Fibroblast of mammary gland (primary cell): ENCODE measurements at regions not wholly inside any gene's neighbourhood (a gene's known extent, or its start where the extent isn't known, plus 50 kb on each side); places are given as distances from the start of the nearest gene placed in this dataset.
"Not testable (repeated sequence)": the region's sequence is repeated elsewhere in the genome, so short reads cannot be mapped to it uniquely, and the experiment has no call there.

Source experiments
- DNase-seq: peaks from one replicate; pipeline ENCODE4 v3.0.0-alpha.2; 2010; ENCODE audit warnings: low read depth
- H3K4me3 ChIP-seq: 2 replicates; pipeline ENCODE4 v1.5.1; 2011; ENCODE audit warnings: low read depth, mild to moderate bottlenecking, low read length, moderate library complexity; ENCODE audit not compliant: control insufficient read depth
- TF ChIP-seq, protein P1 (sequence below): conservative IDR thresholded peaks from 2 replicates; pipeline ENCODE4 v1.5.1; 2011; ENCODE audit warnings: low read depth, low read length, inconsistent platforms; ENCODE audit not compliant: control insufficient read depth, insufficient read depth

DNA sequence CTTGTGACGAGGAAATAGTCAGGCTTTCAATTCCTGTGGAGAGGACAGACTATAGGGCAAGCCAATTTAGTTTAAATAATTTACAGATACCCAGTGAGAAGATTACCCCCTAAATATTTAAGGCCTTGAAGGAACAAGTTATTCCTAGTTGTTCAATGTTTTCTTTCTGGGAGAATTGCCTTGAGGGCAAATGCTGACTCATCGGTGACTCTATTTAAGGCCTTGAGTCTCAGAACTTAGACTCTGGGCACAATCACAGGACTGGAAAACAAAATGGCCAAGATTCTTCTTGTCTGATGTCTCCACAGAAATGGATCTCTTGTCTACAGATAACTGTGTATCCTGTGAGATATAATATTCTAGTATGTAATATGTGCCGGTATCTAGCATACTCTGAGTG lies 467.1 kb downstream of the SUCLG1 start:
- no peak for DNase-seq
- H3K4me3 ChIP-seq, result no peak overlapping the region
- TF ChIP-seq, protein P1, sequence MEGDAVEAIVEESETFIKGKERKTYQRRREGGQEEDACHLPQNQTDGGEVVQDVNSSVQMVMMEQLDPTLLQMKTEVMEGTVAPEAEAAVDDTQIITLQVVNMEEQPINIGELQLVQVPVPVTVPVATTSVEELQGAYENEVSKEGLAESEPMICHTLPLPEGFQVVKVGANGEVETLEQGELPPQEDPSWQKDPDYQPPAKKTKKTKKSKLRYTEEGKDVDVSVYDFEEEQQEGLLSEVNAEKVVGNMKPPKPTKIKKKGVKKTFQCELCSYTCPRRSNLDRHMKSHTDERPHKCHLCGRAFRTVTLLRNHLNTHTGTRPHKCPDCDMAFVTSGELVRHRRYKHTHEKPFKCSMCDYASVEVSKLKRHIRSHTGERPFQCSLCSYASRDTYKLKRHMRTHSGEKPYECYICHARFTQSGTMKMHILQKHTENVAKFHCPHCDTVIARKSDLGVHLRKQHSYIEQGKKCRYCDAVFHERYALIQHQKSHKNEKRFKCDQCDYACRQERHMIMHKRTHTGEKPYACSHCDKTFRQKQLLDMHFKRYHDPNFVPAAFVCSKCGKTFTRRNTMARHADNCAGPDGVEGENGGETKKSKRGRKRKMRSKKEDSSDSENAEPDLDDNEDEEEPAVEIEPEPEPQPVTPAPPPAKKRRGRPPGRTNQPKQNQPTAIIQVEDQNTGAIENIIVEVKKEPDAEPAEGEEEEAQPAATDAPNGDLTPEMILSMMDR, result no peak

- no peak for DNase-seq
- no peak overlapping the region for H3K4me3 ChIP-seq
- TF ChIP-seq, protein P1, result no peak
Observed at GRCh38 chr2:83990636-83991035, 468.4 kb downstream of the SUCLG1 start.

DNA sequence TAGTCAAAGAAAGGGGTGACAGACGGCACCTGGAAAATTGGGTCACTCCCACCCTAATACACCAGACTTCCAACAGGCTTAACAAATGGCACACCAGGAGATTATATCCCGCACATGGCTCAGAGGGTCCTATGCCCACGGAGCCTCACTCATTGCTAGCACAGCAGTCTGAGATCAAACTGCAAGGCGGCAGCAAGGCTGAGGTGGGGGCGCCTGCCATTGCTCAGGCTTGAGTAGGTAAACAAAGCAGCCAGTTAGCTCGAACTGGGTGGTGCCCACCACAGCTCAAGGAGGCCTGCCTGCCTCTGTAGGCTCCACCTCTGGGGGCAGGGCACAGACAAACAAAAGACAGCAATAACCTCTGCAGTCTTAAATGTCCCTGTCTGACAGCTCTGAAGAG lies 482.5 kb downstream of the SUCLG1 start:
- not testable (repeated sequence) for DNase-seq, H3K4me3 ChIP-seq

DNA sequence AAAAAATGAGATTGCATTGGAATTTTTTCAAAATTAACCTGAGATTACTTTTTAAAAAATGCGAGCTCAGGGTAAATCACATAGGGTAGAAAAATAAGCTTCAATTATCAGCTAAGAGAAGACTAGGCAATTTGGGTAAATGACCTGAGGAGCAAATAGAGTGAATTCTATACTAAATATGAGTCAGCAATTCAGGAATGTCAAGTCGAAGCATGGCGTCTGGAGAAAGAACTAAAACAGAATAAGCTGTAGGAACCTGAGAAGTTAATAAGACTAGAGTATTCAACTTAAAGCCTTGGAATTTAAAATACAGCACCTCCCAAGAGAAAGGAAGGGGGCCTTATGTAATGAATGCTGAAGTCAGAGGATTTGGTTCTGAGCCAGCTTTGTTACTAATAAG lies 487.0 kb downstream of the SUCLG1 start:
- DNase-seq, result no peak
- TF ChIP-seq, protein P1, result no peak
- H3K4me3 ChIP-seq, result no peak overlapping the region

DNA sequence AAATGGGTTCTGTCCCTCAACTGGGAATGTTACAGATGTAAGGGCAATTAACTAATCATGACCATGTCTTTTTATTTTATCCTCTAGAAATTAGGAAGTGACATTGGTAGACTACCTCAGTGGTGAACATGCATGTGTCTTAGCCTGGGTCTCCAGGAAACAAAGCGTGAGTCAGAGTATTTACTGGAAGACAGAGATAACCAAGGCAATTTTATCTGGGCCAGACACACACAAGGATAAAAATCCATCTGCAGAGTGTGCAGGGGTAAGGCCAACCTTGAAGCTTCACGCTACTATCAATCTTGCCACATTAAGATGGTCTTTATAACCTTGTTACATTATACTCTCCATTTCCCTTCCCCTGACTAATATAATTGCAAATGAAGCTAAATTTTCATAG lies 487.5 kb downstream of the SUCLG1 start:
- no peak for DNase-seq
- no peak overlapping the region for H3K4me3 ChIP-seq
- TF ChIP-seq, protein P1, result no peak

DNA sequence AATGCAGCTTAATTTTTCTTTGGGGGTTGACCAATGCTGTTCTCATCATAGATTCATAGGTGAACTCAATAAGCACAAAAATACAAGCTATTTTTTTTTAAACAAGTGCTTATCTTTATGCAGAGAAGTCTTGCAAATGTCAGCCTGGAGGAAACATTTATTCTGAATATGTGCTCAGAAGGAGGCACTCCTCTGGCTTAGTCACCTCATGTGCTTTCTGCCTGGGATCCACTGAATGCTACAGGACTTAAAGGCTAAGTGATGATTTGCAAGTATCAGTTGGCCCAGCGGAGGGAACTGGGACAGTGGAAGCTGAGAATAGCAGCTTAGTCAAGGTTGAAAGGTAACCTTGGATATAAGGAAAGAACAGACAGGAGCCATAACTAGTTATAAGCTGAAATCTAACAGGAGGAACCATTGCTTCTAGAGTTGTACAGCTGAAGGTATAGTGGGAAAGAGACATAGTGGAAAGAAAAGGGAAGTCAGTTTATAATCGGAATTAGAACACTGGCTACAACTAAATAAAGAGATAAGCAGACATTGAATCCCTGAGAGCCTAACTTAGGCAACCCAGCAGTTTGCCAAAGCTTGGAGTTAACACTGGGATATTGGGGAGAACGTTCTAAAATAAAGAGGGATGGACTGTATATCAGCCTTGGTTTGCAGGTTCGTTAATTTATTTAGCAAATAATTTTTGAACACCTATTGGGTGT lies 488.7 kb downstream of the SUCLG1 start:
- no peak for DNase-seq
- no peak overlapping the region for H3K4me3 ChIP-seq
- TF ChIP-seq, protein P1, result no peak

- DNase-seq, result no peak
- TF ChIP-seq, protein P1, result no peak
- H3K4me3 ChIP-seq, result no peak overlapping the region
Observed at GRCh38 chr2:83969085-83969484, 490.0 kb downstream of the SUCLG1 start.
